Large intestine (tissue), 3 donors: ENCODE measurements at regions not wholly inside any gene's neighbourhood (a gene's known extent, or its start where the extent isn't known, plus 50 kb on each side); places are given as distances from the start of the nearest gene placed in this dataset.
"Not testable (repeated sequence)": the region's sequence is repeated elsewhere in the genome, so short reads cannot be mapped to it uniquely, and the experiment has no call there.

Experiments
- DNase-seq, 2 donors: peaks; one replicate each; pipeline versions ENCODE4 v3.0.0 to v3.0.0-alpha.2; 2013
- H3K27ac ChIP-seq: one replicate; pipeline ENCODE4 v1.5.1; 2013; ENCODE audit warnings: low read length
- H3K27me3 ChIP-seq: 2 replicates; pipeline ENCODE4 v1.6.1; 2013; ENCODE audit warnings: low read length; ENCODE audit not compliant: control insufficient read depth, insufficient read depth
- H3K36me3 ChIP-seq: 2 replicates; pipeline ENCODE4 v1.6.1; 2013; ENCODE audit warnings: low read length; ENCODE audit not compliant: control insufficient read depth, insufficient read depth
- H3K4me1 ChIP-seq: one replicate; pipeline ENCODE4 v1.6.1; 2013; ENCODE audit warnings: low read length; ENCODE audit not compliant: control insufficient read depth, insufficient read depth
- H3K4me3 ChIP-seq: one replicate; pipeline ENCODE4 v1.5.1; 2013; ENCODE audit warnings: low read length
- H3K9me3 ChIP-seq: one replicate; pipeline ENCODE4 v1.6.1; 2013; ENCODE audit warnings: mild to moderate bottlenecking, low read depth, low read length, moderate library complexity; ENCODE audit not compliant: control insufficient read depth
- WGBS: methylation state at CpG from one replicate; pipeline ENCODE4 v1.1.5; 2013; ENCODE audit warnings: low lambda C conversion rate; ENCODE audit not compliant: insufficient coverage; 5-methylcytosine and 5-hydroxymethylcytosine counted together

DNA sequence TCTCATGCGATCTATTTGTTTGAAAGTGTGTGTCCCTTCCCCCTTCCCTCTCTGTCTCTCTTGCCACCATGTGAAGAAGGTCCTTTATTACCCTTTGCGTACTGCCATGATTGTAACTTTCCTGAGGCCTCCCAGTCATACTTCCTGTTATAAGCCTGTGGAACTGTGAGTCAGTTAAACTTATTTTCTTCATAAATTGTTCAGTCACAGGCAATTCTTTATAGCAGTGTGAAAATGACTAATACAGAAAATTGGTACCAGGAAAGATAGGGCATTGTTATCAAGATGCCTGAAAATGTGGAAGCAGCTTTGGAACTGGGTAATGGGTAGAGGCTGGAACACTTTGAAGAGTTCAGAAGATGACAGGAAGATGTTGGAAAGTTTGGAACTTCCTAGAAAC lies 743.7 kb upstream of the NECTIN3 start:
- DNase-seq, result no peak
- no peak overlapping the region for H3K27ac ChIP-seq
- WGBS, result no CpG with 5 or more reads among the region's 2 CpGs
- no peaks in the 10 kb centered on the region for H3K4me1 ChIP-seq
- no peaks in the 10 kb centered on the region for H3K36me3 ChIP-seq
- H3K27me3 ChIP-seq, result no peaks in the 10 kb centered on the region
- H3K9me3 ChIP-seq, result no peaks in the 10 kb centered on the region
- H3K4me3 ChIP-seq, result no peak overlapping the region

DNA sequence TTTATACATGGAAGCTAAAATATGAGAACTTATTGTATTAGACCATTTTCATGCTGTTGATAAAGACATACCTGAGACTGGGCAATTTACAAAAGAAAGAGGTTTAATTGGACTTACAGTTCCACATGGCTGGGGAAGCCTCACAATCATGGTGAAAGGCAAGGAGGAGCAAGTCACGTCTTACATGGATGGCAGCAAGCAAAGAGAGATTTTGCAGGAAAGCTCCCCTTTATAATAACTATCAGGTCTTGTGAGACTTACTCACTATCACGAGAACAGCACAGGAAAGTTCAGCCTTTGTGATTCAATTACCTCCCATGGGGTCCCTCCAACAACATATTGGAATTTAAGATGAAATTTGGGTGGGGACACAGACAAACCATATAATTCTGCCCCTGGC lies 740.1 kb upstream of the NECTIN3 start:
- no CpG with 5 or more reads among the region's 2 CpGs for WGBS
- H3K36me3 ChIP-seq, H3K9me3 ChIP-seq, H3K4me3 ChIP-seq, H3K27me3 ChIP-seq, H3K27ac ChIP-seq, H3K4me1 ChIP-seq, DNase-seq: not testable (repeated sequence)

DNA sequence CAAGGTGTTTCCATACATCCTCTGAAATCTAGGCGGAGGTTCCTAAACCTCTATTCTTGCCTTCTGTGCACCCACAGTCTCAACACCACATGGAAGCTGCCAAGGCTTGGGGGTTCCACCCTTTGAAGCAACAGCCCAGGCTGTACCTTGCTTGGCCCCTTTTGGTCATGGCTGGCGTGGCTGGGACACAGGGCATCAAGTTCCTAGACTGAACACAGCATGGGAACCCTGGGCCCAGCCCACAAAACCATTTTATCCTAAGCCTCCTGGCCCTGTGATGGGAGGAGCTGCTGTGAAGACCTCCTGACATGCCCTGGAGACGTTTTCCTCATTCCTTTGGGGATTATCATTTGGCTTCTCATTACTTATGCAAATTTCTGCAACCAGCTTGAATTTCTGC lies 739.0 kb upstream of the NECTIN3 start:
- H3K9me3 ChIP-seq, result no peaks in the 10 kb centered on the region
- H3K4me3 ChIP-seq, result no peak overlapping the region
- no peak overlapping the region for H3K27ac ChIP-seq
- DNase-seq, result no peak
- H3K27me3 ChIP-seq, result no peaks in the 10 kb centered on the region
- WGBS, result 71% methylated on average over 1 of the region's 3 CpGs
- H3K4me1 ChIP-seq, result no peaks in the 10 kb centered on the region
- H3K36me3 ChIP-seq, result no peaks in the 10 kb centered on the region

DNA sequence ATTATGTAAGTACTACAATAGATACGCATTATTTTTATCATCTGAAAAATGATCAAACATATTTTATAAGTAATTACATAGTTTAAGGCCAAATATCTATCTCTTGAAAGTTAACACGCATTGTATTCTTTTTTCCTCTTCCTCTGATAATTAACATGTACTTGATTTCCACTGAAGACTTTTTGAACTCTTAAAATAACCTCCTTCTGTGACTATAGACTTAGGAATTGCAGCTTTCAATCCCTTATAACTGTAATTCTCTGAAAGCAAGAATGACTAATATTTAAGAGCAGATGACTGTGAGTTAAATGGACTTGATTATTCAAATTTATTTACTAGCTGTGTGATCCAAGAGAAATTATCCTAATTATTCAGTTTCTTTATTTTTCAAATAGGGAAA lies 730.6 kb upstream of the NECTIN3 start:
- no peaks in the 10 kb centered on the region for H3K36me3 ChIP-seq
- no peak overlapping the region for H3K27ac ChIP-seq
- no peak for DNase-seq
- 100% methylated on average over 2 of the region's 2 CpGs for WGBS
- no peaks in the 10 kb centered on the region for H3K27me3 ChIP-seq
- peaks cover 18% of the 10 kb centered on the region for H3K4me1 ChIP-seq
- H3K9me3 ChIP-seq, result no peaks in the 10 kb centered on the region
- H3K4me3 ChIP-seq, result no peak overlapping the region

DNA sequence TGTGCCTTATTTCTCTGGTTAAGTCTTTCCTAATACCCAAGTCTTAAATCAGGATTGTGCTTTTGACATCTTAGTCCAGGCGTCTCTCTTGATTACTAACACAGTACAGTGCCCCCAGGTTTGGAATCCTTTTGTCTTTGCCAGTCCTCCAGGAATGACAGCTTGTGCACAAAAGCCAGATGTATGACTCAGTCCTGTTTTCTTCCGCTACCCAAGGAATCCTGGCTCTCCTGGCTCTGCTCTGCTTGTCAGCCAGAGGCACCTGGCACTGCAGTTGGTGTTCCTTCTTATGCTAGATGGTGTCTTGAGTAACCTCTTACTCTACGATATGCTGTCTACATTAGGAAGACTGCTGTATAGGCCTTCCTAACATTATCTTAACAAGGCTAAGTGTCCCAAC lies 728.2 kb upstream of the NECTIN3 start:
- Histone ChIP-seq H3K27ac (no peak overlapping the region), H3K4me1 (peaks cover 18% of the 10 kb centered on the region), H3K4me3 (no peak overlapping the region), H3K9me3 (no peaks in the 10 kb centered on the region), H3K36me3 (no peaks in the 10 kb centered on the region), H3K27me3 (no peaks in the 10 kb centered on the region)
- peak in 1 of 2 donors; percentile 5 for DNase-seq
- 100% methylated on average over 1 of the region's 3 CpGs for WGBS

DNA sequence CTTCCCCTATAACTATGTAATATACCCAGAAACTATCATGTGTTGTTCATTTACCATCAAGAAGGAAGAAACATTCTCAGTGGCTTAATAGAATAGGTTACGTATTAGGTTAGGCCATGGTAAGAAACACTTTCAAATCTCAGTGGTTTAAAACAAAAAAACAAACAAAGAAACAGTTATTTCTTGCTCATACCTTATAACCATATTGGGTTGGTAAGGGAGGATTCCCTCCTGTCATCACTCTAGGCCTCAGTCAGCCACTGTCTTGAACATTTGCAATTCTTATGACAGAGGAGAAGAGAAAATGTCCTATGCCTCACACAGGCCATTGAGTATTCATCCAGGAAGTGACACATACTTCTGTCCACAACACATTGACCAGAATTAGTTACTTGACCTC lies 727.7 kb upstream of the NECTIN3 start:
- Histone ChIP-seq H3K4me3 (no peak overlapping the region), H3K27me3 (no peaks in the 10 kb centered on the region), H3K9me3 (no peaks in the 10 kb centered on the region), H3K4me1 (peaks cover 18% of the 10 kb centered on the region), H3K36me3 (no peaks in the 10 kb centered on the region), H3K27ac (peak overlapping the region; percentile 56)
- 83% methylated on average over 1 of the region's 1 CpG for WGBS
- DNase-seq, result peak in 1 of 2 donors; percentile 2

DNA sequence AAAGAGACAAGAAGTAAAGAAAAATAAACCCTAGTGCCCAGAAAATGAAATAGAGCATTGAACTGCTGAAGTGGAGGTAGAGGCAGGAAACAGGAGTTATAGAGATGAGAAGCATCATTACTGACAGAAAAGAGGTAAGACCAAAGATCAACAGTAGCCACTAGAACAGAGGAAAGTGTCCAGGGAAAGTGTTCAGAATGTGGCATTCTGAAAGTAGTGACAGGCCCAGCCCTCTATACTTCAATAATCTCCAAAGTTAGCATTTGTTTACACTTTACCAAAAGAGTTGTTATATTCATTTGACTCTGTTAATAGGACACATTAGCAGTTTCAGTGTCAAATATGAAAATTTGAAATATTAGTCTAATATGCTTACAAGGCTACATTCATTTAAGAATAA lies 727.1 kb upstream of the NECTIN3 start:
- Histone ChIP-seq H3K27ac (peak overlapping the region; percentile 56), H3K4me1 (peaks cover 18% of the 10 kb centered on the region), H3K36me3 (no peaks in the 10 kb centered on the region), H3K9me3 (no peaks in the 10 kb centered on the region), H3K27me3 (no peaks in the 10 kb centered on the region), H3K4me3 (no peak overlapping the region)
- no peak for DNase-seq

DNA sequence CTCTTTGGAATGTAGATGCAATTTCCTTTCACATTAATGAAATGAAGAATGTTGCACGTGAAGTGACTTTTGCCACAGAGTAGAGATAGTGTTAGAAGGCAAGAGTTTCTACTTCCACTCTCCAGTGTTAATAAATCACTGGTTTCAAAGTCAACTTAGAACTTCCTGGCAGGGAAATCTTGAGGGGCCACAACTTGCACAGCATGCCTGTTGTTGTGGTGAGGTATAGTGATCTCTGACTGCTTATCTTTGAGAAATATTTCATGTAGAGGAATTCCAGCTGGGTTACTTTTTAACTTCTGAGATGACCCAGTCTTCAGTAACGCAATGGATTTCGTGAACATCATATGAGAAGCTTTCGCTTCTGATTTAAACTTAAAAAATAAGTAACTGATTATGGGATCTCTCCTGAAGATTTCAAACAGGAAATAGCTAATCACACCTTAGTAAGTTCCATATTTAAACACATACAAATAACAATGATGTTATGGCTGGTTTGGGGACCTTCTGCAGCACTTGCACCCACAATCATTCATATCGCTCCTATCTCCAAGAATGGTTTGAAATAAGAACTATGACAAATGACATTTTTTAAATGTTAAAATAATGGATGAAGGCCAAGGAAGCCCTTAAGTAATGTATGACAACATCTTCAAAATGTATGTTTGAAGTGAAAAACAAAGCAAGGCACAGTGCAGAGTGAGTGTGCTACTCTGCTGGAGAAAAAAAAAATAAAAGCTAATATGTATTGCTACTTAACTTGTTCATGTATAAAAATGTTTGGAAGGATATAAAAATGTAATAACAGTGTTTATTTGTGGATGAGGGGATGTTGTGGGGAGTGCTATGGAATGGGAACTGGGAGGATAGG lies 726.5 kb upstream of the NECTIN3 start:
- H3K4me3 ChIP-seq, result no peak overlapping the region
- H3K4me1 ChIP-seq, result peaks cover 18% of the 10 kb centered on the region
- H3K27me3 ChIP-seq, result no peaks in the 10 kb centered on the region
- H3K27ac ChIP-seq, result peak overlapping the region; percentile 56
- no peaks in the 10 kb centered on the region for H3K9me3 ChIP-seq
- no peaks in the 10 kb centered on the region for H3K36me3 ChIP-seq
- peak; percentile 87 to 90 for DNase-seq
- 10% methylated on average over 4 of the region's 5 CpGs for WGBS

DNA sequence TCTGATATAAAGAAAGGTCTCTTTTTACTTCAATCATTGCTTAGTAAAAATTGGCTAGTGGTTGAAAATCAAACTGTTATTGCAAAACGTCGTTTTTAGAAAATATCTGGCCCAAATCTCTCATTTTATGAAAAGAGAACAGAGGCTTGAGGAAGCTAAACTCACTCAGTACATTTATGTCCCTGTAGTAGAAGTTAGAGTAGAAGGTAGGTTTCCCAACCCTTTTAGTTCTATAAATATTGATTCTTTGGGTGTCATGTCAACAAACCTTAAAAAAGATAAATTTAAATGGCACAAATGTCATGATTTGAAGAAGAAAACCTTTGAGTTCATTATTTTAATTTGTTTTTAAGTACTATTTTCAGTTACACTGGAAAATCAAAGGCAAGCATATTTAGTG lies 722.3 kb upstream of the NECTIN3 start:
- no peak overlapping the region for H3K4me3 ChIP-seq
- no peaks in the 10 kb centered on the region for H3K27me3 ChIP-seq
- H3K36me3 ChIP-seq, result no peaks in the 10 kb centered on the region
- H3K4me1 ChIP-seq, result peaks cover 7% of the 10 kb centered on the region
- no peaks in the 10 kb centered on the region for H3K9me3 ChIP-seq
- no peak for DNase-seq
- no peak overlapping the region for H3K27ac ChIP-seq
- WGBS, result 94% methylated on average over 2 of the region's 2 CpGs

DNA sequence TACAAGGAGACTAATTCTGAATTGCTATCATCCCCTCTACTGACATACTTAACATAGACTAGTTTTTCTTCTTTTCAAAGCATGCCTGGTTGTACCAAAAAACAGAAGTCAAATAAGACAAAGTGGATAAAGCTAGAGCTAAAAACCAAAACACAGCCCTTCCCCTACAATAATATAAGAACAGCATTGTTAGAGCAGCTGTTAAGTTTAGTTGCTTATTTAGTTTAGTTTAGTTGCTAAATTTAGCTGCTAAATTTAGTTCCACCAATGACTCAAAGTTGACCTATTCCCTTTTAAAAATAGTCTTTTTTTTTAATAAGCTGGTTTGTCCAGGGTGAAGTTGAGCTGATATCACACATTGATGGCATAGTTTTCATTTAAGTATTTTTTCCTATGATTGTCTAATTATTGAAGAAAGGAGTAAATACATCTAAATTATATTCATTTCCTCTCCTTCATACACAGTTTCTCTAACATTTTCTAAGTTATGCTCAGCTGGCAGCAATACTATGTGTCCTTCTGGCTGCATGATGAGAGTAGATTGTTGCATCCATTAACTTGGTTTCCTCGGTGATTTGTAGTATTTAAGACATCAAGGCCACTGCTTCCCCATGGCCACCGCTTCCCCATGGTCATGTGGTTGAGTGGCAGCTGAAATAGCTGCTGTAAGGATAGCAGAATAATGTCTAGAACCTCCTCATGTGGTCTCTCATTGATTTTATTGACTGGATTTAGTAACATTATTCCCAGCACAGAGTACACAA lies 718.6 kb upstream of the NECTIN3 start:
- DNase-seq, result no peak
- no CpG with 5 or more reads among the region's 2 CpGs for WGBS
- H3K27me3 ChIP-seq, result no peaks in the 10 kb centered on the region

More for the DNA sequence above, 718.6 kb upstream of the NECTIN3 start:
- H3K27ac ChIP-seq, result no peak overlapping the region
- no peak overlapping the region for H3K4me3 ChIP-seq
- H3K36me3 ChIP-seq, result no peaks in the 10 kb centered on the region
- no peaks in the 10 kb centered on the region for H3K4me1 ChIP-seq
- H3K9me3 ChIP-seq, result no peaks in the 10 kb centered on the region
